Right lobe of liver (tissue), 6 donors: ENCODE measurements at regions not wholly inside any gene's neighbourhood (a gene's known extent, or its start where the extent isn't known, plus 50 kb on each side); places are given as distances from the start of the nearest gene placed in this dataset.

ENCODE experiments used
- ATAC-seq, 4 donors: fragments of 200-7000 bp; cut with Tn5 transposase; one replicate each; pipeline ENCODE4 v1.9.1; 2020; ENCODE audit warnings: mild to moderate bottlenecking in 4 of 4, moderate library complexity in 4 of 4
- DNase-seq, 3 donors: peaks; one replicate each; pipeline ENCODE4 v3.0.0-alpha.2; 2020
- H3K27ac ChIP-seq, 3 donors: fragments of 200-600 bp; one replicate each; pipeline ENCODE4 v1.8.0; 2022
- H3K27me3 ChIP-seq, 2 donors: fragments of 200-600 bp; one replicate each; pipeline ENCODE4 v1.8.0; 2022
- H3K36me3 ChIP-seq, 4 donors: fragments of 200-600 bp; sonication (generic) in 1 of 4; one replicate each; pipeline versions ENCODE4 v1.5.1 to v1.8.0; 2017 to 2022; ENCODE audit warnings: control low read depth in 1 of 4
- H3K4me1 ChIP-seq, 4 donors: fragments of 200-600 bp; sonication (generic) in 1 of 4; one replicate each; pipeline versions ENCODE4 v1.5.1 to v1.8.0; 2017 to 2022; ENCODE audit warnings: control low read depth in 1 of 4
- H3K4me3 ChIP-seq, 3 donors: fragments of 200-600 bp; one replicate each; pipeline ENCODE4 v1.8.0; 2022
- H3K9me3 ChIP-seq, 4 donors: fragments of 200-600 bp; sonication (generic) in 1 of 4; one replicate each; pipeline versions ENCODE4 v1.5.1 to v1.8.0; 2017 to 2022; ENCODE audit warnings: control low read depth in 1 of 4
- CTCF ChIP-seq, 4 donors: fragments of 200-600 bp in 3 of 4; fragments of 450-650 bp in 1 of 4; IDR thresholded peaks; one replicate each; pipeline versions ENCODE4 v1.5.1 to v1.8.0; 2016 to 2022; ENCODE audit warnings: antibody characterized with exemption in 4 of 4, mild to moderate bottlenecking in 2 of 4
- POLR2A ChIP-seq: fragments of 450-650 bp; IDR thresholded peaks from one replicate; pipeline ENCODE4 v1.6.1; 2017; ENCODE audit warnings: antibody characterized with exemption, mild to moderate bottlenecking
- WGBS: methylation state at CpG from one replicate; pipeline ENCODE4 v1.1.6; 2018; ENCODE audit warnings: low coverage, low lambda C conversion rate; ENCODE audit not compliant: insufficient coverage; ENCODE audit errors: missing lambda C conversion rate; 5-methylcytosine and 5-hydroxymethylcytosine counted together
- intact Hi-C, 2 donors: fragments of 100-400 bp; cut with DNase I; formaldehyde crosslinking; loops; one replicate each; pipeline versions ENCODE4 v1.11.2 to v1.14.1; 2022
- donor health status: DM: no; HTN: yes; CAD: no.
- donor health status: DM: no; HTN: no; CAD: no.
- donor health status: DM: no; HTN: no; CAD: no.
- donor health status: DM: no; HTN: yes; CAD: no.
- donor health status: DM: no; HTN: yes; CAD: no.

- 20% methylated on average over 1 of the region's 1 CpG for WGBS
- Histone ChIP-seq H3K4me1 (no peaks in the 10 kb centered on the region), H3K27me3 (no peaks in the 10 kb centered on the region), H3K4me3 (no peak overlapping the region), H3K27ac (no peak overlapping the region), H3K36me3 (no peaks in the 10 kb centered on the region), H3K9me3 (no peaks in the 10 kb centered on the region)
- ATAC-seq (no peak), DNase-seq (no peak)
- TF ChIP-seq CTCF (IDR thresholded peaks at IDR 0.05), result no peak
- intact Hi-C loops, result no loop called here
Observed at GRCh38 chr3:88440701-88441100, 290.9 kb downstream of the C3orf38 start.

GRCh38 chr3:88443066-88443465 is 293.3 kb downstream of the C3orf38 start:
- Histone ChIP-seq H3K4me1 (no peaks in the 10 kb centered on the region), H3K27me3 (no peaks in the 10 kb centered on the region), H3K27ac (no peak overlapping the region), H3K9me3 (no peaks in the 10 kb centered on the region), H3K36me3 (no peaks in the 10 kb centered on the region), H3K4me3 (no peak overlapping the region)
- no peak for ATAC-seq
- no peak for DNase-seq
- WGBS, result 24% methylated on average over 1 of the region's 1 CpG
- no peak for TF ChIP-seq POLR2A
- TF ChIP-seq CTCF (IDR thresholded peaks at IDR 0.05), result no peak
- intact Hi-C loops, result no loop called here

- 13% methylated on average over 1 of the region's 1 CpG for WGBS
- no peak for ATAC-seq
- DNase-seq, result no peak
- TF ChIP-seq POLR2A, result no peak
- no peak for TF ChIP-seq CTCF (IDR thresholded peaks at IDR 0.05)
- Histone ChIP-seq H3K27ac (no peak overlapping the region), H3K9me3 (no peaks in the 10 kb centered on the region), H3K4me3 (no peak overlapping the region), H3K27me3 (no peaks in the 10 kb centered on the region), H3K4me1 (no peaks in the 10 kb centered on the region), H3K36me3 (no peaks in the 10 kb centered on the region)
- intact Hi-C loops, result no loop called here
Observed at GRCh38 chr3:88444251-88444650, 294.5 kb downstream of the C3orf38 start.

GRCh38 chr3:88452228-88452627 is 302.5 kb downstream of the C3orf38 start:
- DNase-seq (no peak), ATAC-seq (no peak)
- Histone ChIP-seq H3K4me3 (no peak overlapping the region), H3K27ac (no peak overlapping the region), H3K9me3 (no peaks in the 10 kb centered on the region), H3K4me1 (no peaks in the 10 kb centered on the region), H3K36me3 (no peaks in the 10 kb centered on the region), H3K27me3 (no peaks in the 10 kb centered on the region)
- TF ChIP-seq POLR2A, result no peak
- TF ChIP-seq CTCF (IDR thresholded peaks at IDR 0.05), result no peak
- intact Hi-C loops, result no loop called here
- WGBS, result 53% methylated on average over 4 of the region's 4 CpGs

- H3K27ac ChIP-seq, result no peak overlapping the region
- intact Hi-C loops, result no loop called here
Observed at GRCh38 chr3:88460369-88460768, 310.6 kb downstream of the C3orf38 start.

More at GRCh38 chr3:88460369-88460768, 310.6 kb downstream of the C3orf38 start:
- no peaks in the 10 kb centered on the region for H3K4me1 ChIP-seq
- no peak for DNase-seq
- no peak overlapping the region for H3K4me3 ChIP-seq
- TF ChIP-seq POLR2A, result no peak
- no peak for TF ChIP-seq CTCF (IDR thresholded peaks at IDR 0.05)
- 37% methylated on average over 3 of the region's 3 CpGs for WGBS
- H3K9me3 ChIP-seq, result no peaks in the 10 kb centered on the region
- no peaks in the 10 kb centered on the region for H3K36me3 ChIP-seq
- H3K27me3 ChIP-seq, result no peaks in the 10 kb centered on the region
- no peak for ATAC-seq
